AG04450 (cell line): ENCODE measurements at regions not wholly inside any gene's neighbourhood (a gene's known extent, or its start where the extent isn't known, plus 50 kb on each side); places are given as distances from the start of the nearest gene placed in this dataset.

Source experiments
- CTCF ChIA-PET: fragments of 300-600, 350-600 bp; formaldehyde crosslinking; extraction: SDS; loops from one replicate; lab custom pipeline; 2022; ENCODE audit warnings: antibody characterized with exemption, inconsistent platforms; lab: Charles Lee
- POLR2A ChIA-PET: fragments of 350-600 bp; formaldehyde crosslinking; extraction: SDS; loops from one replicate; lab custom pipeline; 2021; ENCODE audit warnings: antibody characterized with exemption, inconsistent platforms; lab: Yijun Ruan, JAX
- DNase-seq: peaks from one replicate; pipeline ENCODE4 v3.0.0-alpha.2; 2011; ENCODE audit warnings: low read depth, low spot score
- H3K27ac ChIP-seq: one replicate; pipeline ENCODE4 v1.5.1; 2012; ENCODE audit warnings: low read depth, low read length, control low read depth
- H3K27me3 ChIP-seq: one replicate; pipeline ENCODE4 v1.6.0; 2012; ENCODE audit warnings: low read length; ENCODE audit not compliant: control insufficient read depth, insufficient read depth
- H3K4me3 ChIP-seq: 2 replicates; pipeline ENCODE4 v1.5.1; 2011; ENCODE audit warnings: mild to moderate bottlenecking, low read depth, low read length, control low read depth
- H3K9me3 ChIP-seq: 2 replicates; pipeline ENCODE4 v1.5.1; 2012; ENCODE audit warnings: low read length; ENCODE audit not compliant: control insufficient read depth, insufficient read depth
- CTCF ChIP-seq: IDR thresholded peaks from 2 replicates; pipeline ENCODE4 v1.5.1; 2011; ENCODE audit warnings: low read depth, low read length, control low read depth, inconsistent platforms

- Histone ChIP-seq H3K27ac (peak overlapping the region; percentile 0), H3K27me3 (no peaks in the 10 kb centered on the region), H3K4me3 (no peak overlapping the region), H3K9me3 (no peaks in the 10 kb centered on the region)
- ChIA-PET POLR2A (no interaction called here), CTCF (interaction anchor here (0.7 to 1.3 kb wide), 2 partner anchors 12 to 27 kb away, joined by 3 read pairs; no protein-coding TSS in a partner anchor)
- peak; percentile 21 for DNase-seq
- no peak for TF ChIP-seq CTCF
These were observed 177.7 kb upstream of the PPARGC1A start for GRCh38 chr4:24067367-24068193.

- Histone ChIP-seq H3K4me3 (no peak overlapping the region), H3K27me3 (no peaks in the 10 kb centered on the region), H3K9me3 (no peaks in the 10 kb centered on the region), H3K27ac (no peak overlapping the region)
- DNase-seq = no peak
- ChIA-PET POLR2A (no interaction called here), CTCF (interaction anchor here (0.6 to 1.3 kb wide), 3 partner anchors 10 to 410 kb away, joined by 3 read pairs; no protein-coding TSS in a partner anchor)
- TF ChIP-seq CTCF = no peak
These were observed 176.1 kb upstream of the PPARGC1A start for GRCh38 chr4:24065974-24066373.

- no peak for DNase-seq
- POLR2A ChIA-PET = interaction anchor here (0.8 kb wide), 1 partner anchor 50 kb away, joined by 3 read pairs; no protein-coding TSS in a partner anchor
- Histone ChIP-seq H3K27ac (no peak overlapping the region), H3K4me3 (no peak overlapping the region), H3K9me3 (no peaks in the 10 kb centered on the region), H3K27me3 (no peaks in the 10 kb centered on the region)
- TF ChIP-seq CTCF = no peak
- CTCF ChIA-PET = no interaction called here
These were observed 173.9 kb upstream of the PPARGC1A start for GRCh38 chr4:24063731-24064130.

- no peaks in the 10 kb centered on the region for H3K9me3 ChIP-seq
- no peaks in the 10 kb centered on the region for H3K27me3 ChIP-seq
- no peak overlapping the region for H3K27ac ChIP-seq
- CTCF ChIA-PET = interaction anchor here (0.6 kb wide), 1 partner anchor 35 kb away, joined by 3 read pairs; no protein-coding TSS in a partner anchor
- no peak for TF ChIP-seq CTCF
- POLR2A ChIA-PET = no interaction called here
- no peak for DNase-seq
- no peak overlapping the region for H3K4me3 ChIP-seq
These were observed 171.1 kb upstream of the PPARGC1A start for GRCh38 chr4:24060932-24061331.

GRCh38 chr4:24059839-24060238 lies 170.0 kb upstream of the PPARGC1A start:
- TF ChIP-seq CTCF = no peak
- Histone ChIP-seq H3K9me3 (no peaks in the 10 kb centered on the region), H3K27me3 (no peaks in the 10 kb centered on the region), H3K27ac (no peak overlapping the region), H3K4me3 (no peak overlapping the region)
- DNase-seq = no peak
- POLR2A ChIA-PET = no interaction called here
- CTCF ChIA-PET = no interaction called here
